Stimulated activated CD4-positive, alpha-beta T cell treated with anti-CD3 and anti-CD28 coated beads, Interleukin-1b, Interleukin-23, amount 100 ng/mL, for 4 hours (primary cell): ENCODE measurements at regions not wholly inside any gene's neighbourhood (a gene's known extent, or its start where the extent isn't known, plus 50 kb on each side); places are given as distances from the start of the nearest gene placed in this dataset.

Source experiments
- DNase-seq, 2 donors: peaks; one replicate each; pipeline ENCODE4 v3.0.0-alpha.2; 2020; ENCODE audit warnings: low read depth in 2 of 2

- no peak for DNase-seq
These were observed 548.7 kb upstream of the DIPK2B start for GRCh38 chrX:45749375-45749774.

GRCh38 chrX:45748369-45748774 is 547.7 kb upstream of the DIPK2B start:
- DNase-seq = no peak

GRCh38 chrX:45747905-45748304 is 547.2 kb upstream of the DIPK2B start:
- DNase-seq = no peak

DNA sequence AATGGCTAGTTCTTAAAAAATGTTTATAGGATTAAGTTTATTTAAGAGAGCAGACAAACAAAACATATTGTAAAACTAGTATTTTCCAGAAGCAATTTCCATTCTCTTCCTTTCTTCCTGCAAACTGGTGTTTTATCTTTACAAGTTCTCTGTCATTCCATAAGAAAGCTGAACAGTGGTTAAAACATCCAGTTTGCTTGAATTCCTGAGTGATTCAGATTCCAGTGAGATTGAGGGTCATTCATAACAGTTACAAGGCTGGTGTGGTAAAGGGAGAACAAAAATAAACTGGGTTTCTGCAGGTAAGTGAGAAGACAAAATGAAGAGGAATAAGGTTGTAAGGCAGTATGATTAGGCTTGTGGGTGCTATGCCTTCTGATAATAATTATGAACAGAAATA is 544.8 kb upstream of the DIPK2B start:
- no peak for DNase-seq

DNA sequence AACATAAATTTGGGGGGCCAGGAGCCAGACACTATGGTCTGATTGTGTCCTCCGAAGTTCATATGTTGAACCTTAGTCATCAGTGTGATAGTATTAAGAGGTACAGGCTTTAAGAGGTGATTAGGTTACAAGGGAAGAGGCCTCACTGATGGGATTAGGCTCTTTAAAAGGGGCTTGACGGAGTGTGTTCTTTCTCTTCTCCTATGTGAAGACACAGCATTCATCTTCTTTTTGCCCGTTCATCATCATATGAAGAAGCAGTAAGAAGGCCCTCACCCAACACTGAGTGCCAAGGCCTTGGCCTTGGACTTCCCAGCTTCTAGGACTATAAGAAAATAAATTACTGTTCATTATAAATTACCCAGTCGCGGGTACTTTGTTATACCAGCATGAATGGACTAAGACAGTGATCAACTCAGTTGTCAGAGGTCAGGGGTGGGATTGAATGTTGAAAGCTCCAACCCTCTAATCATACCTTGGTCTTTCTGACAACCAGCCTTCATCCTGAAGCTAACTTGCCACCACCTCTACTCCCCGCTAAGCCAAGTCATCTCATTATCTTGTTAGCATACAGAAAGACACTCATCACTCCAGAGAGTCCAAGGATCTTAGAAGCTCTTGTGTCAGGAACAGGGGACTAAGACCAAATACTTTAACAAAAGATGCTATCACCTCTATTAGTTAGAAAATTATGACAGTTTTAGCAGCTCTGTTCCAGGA is 543.4 kb upstream of the DIPK2B start:
- DNase-seq = no peak

DNA sequence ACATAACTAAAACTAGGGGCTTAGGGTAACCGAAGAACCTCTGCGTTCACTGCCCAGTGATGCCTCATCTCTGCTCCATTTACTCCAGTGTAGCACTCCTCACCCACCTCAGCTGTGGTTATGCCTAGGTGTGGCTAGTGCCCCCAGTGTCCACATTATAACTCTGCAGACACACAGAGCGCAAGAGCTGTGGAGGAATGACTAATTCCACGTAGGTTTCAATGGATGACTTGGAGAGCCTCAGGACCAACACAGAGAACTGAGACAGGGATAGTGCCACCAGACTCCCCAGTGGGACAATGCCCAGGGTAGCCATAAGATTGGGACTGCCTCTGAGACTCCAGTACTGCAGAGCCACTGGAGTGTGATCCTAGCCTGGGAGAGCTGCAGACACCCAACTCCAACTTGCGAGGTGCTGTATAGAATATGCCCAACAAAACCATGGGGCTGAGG is 542.4 kb upstream of the DIPK2B start:
- peak in 1 of 2 donors; percentile 18 for DNase-seq

- DNase-seq = no peak
These were observed 539.6 kb upstream of the DIPK2B start for GRCh38 chrX:45740291-45740690.

- DNase-seq = no peak
These were observed 534.9 kb upstream of the DIPK2B start for GRCh38 chrX:45735571-45735970.

- DNase-seq = no peak
These were observed 530.8 kb upstream of the DIPK2B start for GRCh38 chrX:45731448-45731847.

DNA sequence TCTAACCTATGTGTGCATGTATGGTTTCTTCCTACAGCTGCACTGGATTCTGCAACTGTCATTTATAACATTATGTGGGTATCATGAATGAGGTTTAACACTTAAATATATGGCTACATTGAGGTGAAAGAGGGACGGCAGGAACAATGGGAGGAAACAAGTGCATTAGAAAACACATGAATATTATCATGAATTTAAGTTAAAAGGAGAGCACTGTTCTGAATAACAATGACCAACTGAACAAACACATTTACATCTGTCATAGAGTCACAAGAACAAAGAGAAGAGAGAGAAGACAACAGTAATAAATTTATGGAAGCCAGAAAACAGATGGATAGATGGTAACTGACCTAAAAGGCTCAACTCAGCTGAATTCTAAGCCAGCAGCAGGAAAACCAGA is 527.1 kb upstream of the DIPK2B start:
- DNase-seq = no peak

DNA sequence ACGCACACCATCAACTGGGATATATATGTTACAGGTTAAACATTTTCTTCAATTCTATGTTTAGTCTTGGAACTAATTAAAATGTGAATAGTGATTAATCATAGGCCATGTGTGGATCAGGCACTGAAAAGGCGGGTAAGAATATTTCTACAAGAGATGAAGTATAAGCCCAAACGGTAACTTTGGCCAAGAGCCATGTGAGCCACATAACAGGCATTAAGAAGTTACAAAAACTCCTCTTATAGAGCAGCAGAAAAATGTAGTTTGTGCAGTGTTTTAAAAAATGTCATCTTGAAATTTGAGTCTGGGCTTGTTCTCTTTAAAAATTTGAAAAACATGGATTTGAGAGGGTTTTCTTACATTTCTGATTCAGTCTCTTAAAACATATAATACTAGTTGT is 521.8 kb upstream of the DIPK2B start:
- no peak for DNase-seq

DNA sequence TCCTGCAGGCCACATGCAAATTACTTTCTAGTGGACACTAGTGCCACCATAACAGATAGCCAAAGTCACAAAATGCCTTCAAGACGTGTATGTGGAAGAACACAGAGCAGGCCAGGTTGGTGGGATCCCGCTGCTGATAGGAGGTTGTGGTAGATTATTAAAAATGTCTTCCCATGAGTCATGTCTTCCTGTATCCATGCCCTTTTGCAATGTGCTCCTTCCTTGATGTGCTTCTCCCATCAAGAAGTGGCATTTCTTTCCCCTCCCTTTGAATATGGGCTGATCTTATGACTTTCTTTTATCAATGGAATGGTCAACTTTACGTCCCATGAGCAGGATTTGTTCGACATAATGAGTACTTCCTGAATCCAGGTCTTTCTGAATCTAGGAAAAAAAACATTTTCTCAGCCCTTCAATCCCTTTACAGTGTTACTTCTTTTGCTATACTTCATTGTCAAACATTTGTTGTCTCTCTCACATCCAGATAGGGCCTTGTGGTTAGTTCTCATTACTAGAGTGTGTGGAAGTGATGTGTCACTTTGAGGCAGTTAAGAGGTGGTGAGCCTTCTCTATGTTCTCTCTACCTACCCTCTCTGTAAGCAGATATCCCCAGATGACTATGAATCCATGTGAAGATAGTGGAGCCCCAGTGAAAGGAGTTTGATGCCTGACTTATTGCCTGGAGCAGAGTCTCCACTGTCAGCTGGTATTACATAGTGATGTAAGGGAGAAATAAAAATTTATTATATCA is 519.2 kb upstream of the DIPK2B start:
- DNase-seq = no peak

GRCh38 chrX:45718676-45719075 is 518.0 kb upstream of the DIPK2B start:
- DNase-seq = no peak

DNA sequence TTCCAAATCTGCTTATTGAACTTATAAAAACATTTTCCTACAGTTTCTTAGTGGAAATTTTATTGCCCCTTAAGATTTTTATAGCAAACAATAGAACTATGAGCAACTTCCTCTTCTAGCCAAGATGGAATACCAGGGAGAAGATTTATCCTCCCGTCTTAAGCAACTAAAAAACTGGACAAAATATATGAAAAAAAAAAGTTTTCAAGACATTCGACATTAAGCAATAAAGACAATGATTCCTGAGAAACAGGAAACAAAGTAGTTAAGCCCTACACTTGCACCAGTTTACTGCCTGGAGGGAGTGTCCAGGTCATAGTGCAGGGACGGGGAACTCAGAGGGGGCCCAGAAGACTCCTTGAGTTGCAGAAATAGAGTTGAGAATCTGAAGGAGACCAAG is 516.1 kb upstream of the DIPK2B start:
- DNase-seq = no peak

- no peak for DNase-seq
These were observed 515.1 kb upstream of the DIPK2B start for GRCh38 chrX:45715748-45716147.

DNA sequence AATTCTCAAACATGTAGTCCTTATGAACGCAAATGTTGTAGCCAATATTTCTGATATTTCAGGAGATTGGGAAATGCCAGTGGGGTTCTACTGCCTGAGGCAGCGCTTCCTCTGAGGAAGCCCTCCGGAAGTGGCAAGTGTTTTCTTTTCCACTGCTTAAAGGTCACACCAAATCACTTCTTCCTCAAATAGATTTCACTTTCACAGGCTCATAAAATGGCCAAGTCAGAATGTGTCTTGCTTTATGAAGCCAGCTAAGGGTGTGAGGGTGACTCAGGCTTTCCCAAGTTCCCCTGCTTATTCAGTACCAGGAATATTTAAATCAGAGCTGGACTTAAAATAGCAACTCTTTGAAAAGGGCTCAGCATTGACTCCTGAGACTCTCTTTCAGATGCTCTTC is 514.2 kb upstream of the DIPK2B start:
- no peak for DNase-seq

DNA sequence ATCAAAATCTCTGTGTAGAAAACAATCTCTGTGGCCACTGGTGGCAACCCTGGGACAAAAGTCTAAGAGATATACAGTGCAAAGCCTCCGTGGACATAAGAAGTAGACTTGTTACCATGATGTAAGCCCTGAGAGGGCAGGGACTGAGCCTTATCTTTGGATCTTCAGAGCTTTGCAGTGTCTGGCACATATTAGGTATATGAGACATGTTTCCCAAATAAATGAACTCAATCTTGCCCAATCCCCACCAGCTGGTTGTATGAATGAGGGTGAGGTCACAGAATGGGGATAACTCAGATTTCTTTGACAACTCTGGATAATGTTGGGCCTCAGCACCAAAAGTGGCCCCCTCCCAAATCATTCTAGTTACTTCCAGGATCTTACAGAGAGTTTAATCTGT is 511.4 kb upstream of the DIPK2B start:
- DNase-seq = no peak

- DNase-seq = no peak
These were observed 510.6 kb upstream of the DIPK2B start for GRCh38 chrX:45711231-45711630.

GRCh38 chrX:45710081-45710801 is 509.6 kb upstream of the DIPK2B start:
- DNase-seq = peak; percentile 6 to 26

DNA sequence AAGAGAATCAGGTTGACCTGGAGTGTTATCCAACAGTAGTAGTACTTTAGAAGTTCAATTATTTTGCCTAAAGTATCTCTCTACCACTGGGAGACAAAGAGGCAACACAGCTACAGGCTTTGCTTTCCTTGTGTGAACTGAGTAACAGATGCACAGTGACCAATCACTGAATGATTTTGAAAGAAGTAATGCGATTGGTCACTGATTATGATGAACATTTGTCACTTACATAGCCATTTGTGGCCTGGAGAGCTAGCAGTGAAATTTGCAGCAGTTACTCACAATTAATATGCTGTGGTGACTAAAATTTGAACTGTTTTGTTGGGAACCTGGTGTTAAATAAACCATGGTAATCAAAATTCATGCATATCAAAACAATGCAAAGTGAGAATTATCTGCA is 508.7 kb upstream of the DIPK2B start:
- DNase-seq = no peak

GRCh38 chrX:45699158-45699557 is 498.5 kb upstream of the DIPK2B start:
- DNase-seq = no peak

DNA sequence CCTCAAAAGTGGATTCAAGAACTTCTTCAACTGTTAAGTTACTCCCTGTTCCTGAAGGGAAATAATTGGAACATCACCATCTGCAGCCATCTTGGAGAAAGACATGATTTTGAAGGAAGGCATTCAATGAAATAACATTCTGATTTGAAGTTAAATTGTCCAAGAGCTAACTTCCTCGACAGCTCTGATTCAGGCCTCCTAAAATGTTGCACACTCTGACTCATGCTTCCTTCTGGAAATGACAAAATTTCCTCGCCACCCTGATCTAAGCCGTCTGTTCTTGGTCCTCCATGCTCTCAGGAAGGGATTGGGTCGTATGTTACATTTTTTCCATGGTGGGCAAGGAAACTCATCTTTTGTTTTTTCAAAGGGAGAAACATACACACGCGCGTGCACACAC is 496.9 kb upstream of the DIPK2B start:
- DNase-seq = no peak

DNA sequence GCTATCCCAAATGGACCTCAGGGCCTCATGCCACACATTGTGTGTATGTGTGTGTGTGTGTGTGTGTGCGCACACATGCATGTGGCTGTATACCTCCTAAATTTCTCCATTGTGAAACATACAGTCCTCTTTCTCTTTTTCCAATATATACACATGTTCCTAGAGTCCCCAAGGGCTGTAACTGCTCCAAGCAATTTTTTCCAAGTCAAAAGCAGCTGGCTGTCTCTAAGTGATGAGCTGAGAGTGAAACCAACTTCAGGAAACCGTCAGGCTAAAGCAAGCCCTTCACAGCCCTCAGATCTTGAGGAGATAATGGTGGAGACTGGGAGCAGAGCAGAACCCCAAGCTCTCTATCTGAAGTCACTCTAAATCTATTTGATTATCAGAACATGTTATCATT is 496.1 kb upstream of the DIPK2B start:
- no peak for DNase-seq
